WTC11 (cell line): ENCODE measurements at regions not wholly inside any gene's neighbourhood (a gene's known extent, or its start where the extent isn't known, plus 50 kb on each side); places are given as distances from the start of the nearest gene placed in this dataset.

Source experiments
- FOXK1 ChIP-seq: sonication (generic); formaldehyde crosslinking; IDR thresholded peaks from 2 replicates; pipeline ENCODE4 v1.8.0; 2022; ENCODE audit warnings: mild to moderate bottlenecking, moderate library complexity, missing genetic modification reagents
- MYBL2 ChIP-seq: sonication (generic); formaldehyde crosslinking; IDR thresholded peaks from 2 replicates; pipeline ENCODE4 v1.8.1; 2023; ENCODE audit warnings: mild to moderate bottlenecking, moderate library complexity, missing genetic modification reagents
- NFE2L1 ChIP-seq: sonication (generic); formaldehyde crosslinking; IDR thresholded peaks from 2 replicates; pipeline ENCODE4 v1.8.1; 2023; ENCODE audit warnings: missing genetic modification reagents
- RELA ChIP-seq: sonication (generic); formaldehyde crosslinking; IDR thresholded peaks from 2 replicates; pipeline ENCODE4 v1.8.1; 2022; ENCODE audit warnings: missing genetic modification reagents, mild to moderate bottlenecking, borderline replicate concordance
- ZNF232 ChIP-seq: sonication (generic); formaldehyde crosslinking; IDR thresholded peaks from 2 replicates; pipeline ENCODE4 v1.8.0; 2022; ENCODE audit warnings: mild to moderate bottlenecking, missing genetic modification reagents
- ZNF263 ChIP-seq: sonication (generic); formaldehyde crosslinking; IDR thresholded peaks from 2 replicates; pipeline ENCODE4 v1.8.1; 2022; ENCODE audit warnings: low read depth, mild to moderate bottlenecking, moderate library complexity, missing genetic modification reagents
- ZNF423 ChIP-seq: fragments of 250-450 bp; sonication (Bioruptor Pico); IDR thresholded peaks from 2 replicates; pipeline ENCODE4 v2.1.2; 2022; ENCODE audit warnings: mild to moderate bottlenecking, moderate library complexity
- TF ChIP-seq, protein P1 (sequence below): fragments of 200-600 bp; IDR thresholded peaks from 2 replicates; pipeline ENCODE4 v1.8.0; 2022; ENCODE audit warnings: antibody characterized with exemption
- TF ChIP-seq, protein P2 (sequence below): sonication (generic); formaldehyde crosslinking; IDR thresholded peaks from 2 replicates; pipeline ENCODE4 v1.8.1; 2023; ENCODE audit warnings: mild to moderate bottlenecking, missing genetic modification reagents, moderate library complexity
- TF ChIP-seq, protein P3 (sequence below): sonication (generic); formaldehyde crosslinking; IDR thresholded peaks from 2 replicates; pipeline ENCODE4 v1.8.1; 2023; ENCODE audit warnings: mild to moderate bottlenecking, moderate library complexity, missing genetic modification reagents
- TF ChIP-seq, protein P4 (sequence below): sonication (generic); formaldehyde crosslinking; IDR thresholded peaks from 2 replicates; pipeline ENCODE4 v1.8.1; 2022; ENCODE audit warnings: mild to moderate bottlenecking, moderate library complexity, missing genetic modification reagents
- TF ChIP-seq, protein P5 (sequence below): sonication (generic); formaldehyde crosslinking; IDR thresholded peaks from 2 replicates; pipeline ENCODE4 v1.8.1; 2023; ENCODE audit warnings: mild to moderate bottlenecking, missing genetic modification reagents
- TF ChIP-seq, protein P6 (sequence below): sonication (generic); formaldehyde crosslinking; IDR thresholded peaks from 2 replicates; pipeline ENCODE4 v1.8.0; 2022; ENCODE audit warnings: mild to moderate bottlenecking, missing genetic modification reagents

DNA sequence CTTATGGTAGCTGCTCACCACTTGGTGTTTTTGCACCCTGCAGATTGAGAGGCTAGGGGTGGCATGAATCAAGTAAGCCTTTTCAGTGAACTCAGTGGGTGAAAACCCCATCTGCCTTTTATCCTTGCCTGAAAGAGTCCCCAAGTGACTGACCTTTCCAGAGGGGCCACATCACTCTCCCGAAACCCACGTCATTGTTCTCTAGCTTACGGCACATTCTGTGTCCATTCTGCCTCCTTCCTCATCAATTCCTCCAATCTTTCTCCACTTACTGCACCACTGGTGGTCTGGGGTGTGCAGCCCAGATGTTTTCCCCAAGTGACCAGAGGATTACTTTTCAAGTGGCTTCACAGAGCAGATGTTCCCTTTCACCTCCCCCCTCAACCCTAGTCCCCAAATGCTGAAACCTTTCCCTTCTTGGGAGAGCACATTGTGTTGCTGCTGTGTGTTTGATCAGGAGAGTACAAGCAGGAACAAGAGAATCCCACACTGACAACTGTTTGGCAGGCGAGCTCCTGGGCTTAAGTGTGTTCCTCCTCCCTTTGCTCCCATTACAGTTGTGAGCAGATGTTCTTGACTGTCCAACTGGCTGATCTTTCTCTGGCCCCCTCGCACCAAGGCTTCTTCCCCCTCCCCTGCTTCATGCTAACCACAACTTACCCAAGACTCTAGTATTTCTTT, 138.0 kb upstream of the IGF1 start:
- TF ChIP-seq, protein P1, sequence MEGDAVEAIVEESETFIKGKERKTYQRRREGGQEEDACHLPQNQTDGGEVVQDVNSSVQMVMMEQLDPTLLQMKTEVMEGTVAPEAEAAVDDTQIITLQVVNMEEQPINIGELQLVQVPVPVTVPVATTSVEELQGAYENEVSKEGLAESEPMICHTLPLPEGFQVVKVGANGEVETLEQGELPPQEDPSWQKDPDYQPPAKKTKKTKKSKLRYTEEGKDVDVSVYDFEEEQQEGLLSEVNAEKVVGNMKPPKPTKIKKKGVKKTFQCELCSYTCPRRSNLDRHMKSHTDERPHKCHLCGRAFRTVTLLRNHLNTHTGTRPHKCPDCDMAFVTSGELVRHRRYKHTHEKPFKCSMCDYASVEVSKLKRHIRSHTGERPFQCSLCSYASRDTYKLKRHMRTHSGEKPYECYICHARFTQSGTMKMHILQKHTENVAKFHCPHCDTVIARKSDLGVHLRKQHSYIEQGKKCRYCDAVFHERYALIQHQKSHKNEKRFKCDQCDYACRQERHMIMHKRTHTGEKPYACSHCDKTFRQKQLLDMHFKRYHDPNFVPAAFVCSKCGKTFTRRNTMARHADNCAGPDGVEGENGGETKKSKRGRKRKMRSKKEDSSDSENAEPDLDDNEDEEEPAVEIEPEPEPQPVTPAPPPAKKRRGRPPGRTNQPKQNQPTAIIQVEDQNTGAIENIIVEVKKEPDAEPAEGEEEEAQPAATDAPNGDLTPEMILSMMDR, result no peak
- TF ChIP-seq, protein P2, sequence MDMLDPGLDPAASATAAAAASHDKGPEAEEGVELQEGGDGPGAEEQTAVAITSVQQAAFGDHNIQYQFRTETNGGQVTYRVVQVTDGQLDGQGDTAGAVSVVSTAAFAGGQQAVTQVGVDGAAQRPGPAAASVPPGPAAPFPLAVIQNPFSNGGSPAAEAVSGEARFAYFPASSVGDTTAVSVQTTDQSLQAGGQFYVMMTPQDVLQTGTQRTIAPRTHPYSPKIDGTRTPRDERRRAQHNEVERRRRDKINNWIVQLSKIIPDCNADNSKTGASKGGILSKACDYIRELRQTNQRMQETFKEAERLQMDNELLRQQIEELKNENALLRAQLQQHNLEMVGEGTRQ (CRISPR knock-in tag), result no peak
- TF ChIP-seq, protein P3, sequence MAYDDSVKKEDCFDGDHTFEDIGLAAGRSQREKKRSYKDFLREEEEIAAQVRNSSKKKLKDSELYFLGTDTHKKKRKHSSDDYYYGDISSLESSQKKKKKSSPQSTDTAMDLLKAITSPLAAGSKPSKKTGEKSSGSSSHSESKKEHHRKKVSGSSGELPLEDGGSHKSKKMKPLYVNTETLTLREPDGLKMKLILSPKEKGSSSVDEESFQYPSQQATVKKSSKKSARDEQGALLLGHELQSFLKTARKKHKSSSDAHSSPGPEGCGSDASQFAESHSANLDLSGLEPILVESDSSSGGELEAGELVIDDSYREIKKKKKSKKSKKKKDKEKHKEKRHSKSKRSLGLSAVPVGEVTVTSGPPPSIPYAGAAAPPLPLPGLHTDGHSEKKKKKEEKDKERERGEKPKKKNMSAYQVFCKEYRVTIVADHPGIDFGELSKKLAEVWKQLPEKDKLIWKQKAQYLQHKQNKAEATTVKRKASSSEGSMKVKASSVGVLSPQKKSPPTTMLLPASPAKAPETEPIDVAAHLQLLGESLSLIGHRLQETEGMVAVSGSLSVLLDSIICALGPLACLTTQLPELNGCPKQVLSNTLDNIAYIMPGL, result no peak
- TF ChIP-seq, protein P4, sequence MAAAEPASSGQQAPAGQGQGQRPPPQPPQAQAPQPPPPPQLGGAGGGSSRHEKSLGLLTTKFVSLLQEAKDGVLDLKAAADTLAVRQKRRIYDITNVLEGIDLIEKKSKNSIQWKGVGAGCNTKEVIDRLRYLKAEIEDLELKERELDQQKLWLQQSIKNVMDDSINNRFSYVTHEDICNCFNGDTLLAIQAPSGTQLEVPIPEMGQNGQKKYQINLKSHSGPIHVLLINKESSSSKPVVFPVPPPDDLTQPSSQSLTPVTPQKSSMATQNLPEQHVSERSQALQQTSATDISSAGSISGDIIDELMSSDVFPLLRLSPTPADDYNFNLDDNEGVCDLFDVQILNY (CRISPR knock-in tag), result no peak
- TF ChIP-seq ZNF423 (CRISPR knock-in tag) (no peak), ZNF232 (CRISPR knock-in tag) (no peak), ZNF263 (CRISPR knock-in tag) (no peak), FOXK1 (CRISPR knock-in tag) (no peak), NFE2L1 (CRISPR knock-in tag) (no peak), MYBL2 (CRISPR knock-in tag) (no peak), RELA (CRISPR knock-in tag) (no peak)
- TF ChIP-seq, protein P5, sequence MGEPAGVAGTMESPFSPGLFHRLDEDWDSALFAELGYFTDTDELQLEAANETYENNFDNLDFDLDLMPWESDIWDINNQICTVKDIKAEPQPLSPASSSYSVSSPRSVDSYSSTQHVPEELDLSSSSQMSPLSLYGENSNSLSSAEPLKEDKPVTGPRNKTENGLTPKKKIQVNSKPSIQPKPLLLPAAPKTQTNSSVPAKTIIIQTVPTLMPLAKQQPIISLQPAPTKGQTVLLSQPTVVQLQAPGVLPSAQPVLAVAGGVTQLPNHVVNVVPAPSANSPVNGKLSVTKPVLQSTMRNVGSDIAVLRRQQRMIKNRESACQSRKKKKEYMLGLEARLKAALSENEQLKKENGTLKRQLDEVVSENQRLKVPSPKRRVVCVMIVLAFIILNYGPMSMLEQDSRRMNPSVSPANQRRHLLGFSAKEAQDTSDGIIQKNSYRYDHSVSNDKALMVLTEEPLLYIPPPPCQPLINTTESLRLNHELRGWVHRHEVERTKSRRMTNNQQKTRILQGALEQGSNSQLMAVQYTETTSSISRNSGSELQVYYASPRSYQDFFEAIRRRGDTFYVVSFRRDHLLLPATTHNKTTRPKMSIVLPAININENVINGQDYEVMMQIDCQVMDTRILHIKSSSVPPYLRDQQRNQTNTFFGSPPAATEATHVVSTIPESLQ (CRISPR knock-in tag), result no peak
- TF ChIP-seq, protein P6, sequence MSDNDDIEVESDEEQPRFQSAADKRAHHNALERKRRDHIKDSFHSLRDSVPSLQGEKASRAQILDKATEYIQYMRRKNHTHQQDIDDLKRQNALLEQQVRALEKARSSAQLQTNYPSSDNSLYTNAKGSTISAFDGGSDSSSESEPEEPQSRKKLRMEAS (CRISPR knock-in tag), result no peak
